ENCODE measurements at regions not wholly inside any gene's neighbourhood (a gene's known extent, or its start where the extent isn't known, plus 50 kb on each side); places are given as distances from the start of the nearest gene placed in this dataset.
"Not testable (repeated sequence)": the region's sequence is repeated elsewhere in the genome, so short reads cannot be mapped to it uniquely, and the experiment has no call there.

DNA sequence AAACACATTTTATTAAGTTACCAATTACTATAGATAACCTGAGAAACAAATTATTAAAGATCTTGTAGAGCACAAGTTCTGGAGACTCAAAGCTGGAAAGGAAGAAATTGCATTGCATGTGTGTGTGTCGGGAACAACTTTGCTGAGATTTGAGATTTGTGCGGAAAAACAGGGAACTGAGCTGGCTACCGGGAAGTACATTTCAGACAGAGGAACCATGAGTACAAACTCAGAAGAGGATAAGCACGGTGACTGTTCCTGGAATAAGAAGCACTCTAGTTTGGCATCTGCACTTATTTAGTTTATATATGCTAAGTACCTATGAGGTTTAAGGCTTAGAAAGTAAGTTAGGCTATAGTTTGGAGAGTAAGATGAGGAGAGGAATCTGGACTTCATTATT lies 97.8 kb downstream of the DACT1 start:
- peaks cover 0 to 3% of the 10 kb centered on the region in 2 donors for H3K9me3 Mint-ChIP-seq
- no peak for ATAC-seq (replicated peaks in 1 of 2)
- H3K36me3 Mint-ChIP-seq (ENCODE audit: insufficient read depth in 2 of 2) = no peaks in the 10 kb centered on the region
- H3K27ac Mint-ChIP-seq = no peak overlapping the region
- no peak for DNase-seq
- H3K4me1 Mint-ChIP-seq (ENCODE audit: low read depth) = peaks cover 80% of the 10 kb centered on the region
- H3K27me3 Mint-ChIP-seq (ENCODE audit: low read depth) = peaks cover 18% of the 10 kb centered on the region
- peak overlapping the region in 1 of 2 donors; percentile 62 for H3K4me3 Mint-ChIP-seq

DNA sequence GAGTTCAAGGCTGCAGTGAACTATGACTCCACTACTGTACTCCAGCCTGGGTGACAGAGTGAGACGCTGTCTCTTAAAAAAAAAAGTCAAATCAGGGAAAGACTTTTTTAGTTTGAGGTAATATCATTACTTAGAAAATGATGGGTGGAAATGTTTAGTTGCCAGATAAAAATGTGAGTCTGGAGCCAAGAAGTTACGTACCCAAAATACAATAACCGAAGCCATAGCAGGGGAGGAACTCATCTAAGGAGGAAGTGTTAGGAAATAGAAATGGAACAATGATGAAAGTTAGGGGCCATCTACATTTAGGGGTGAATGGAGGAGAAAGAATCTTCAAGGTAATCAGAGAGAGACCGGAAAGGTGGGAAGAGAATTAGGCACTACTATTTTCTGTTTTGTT lies 98.8 kb downstream of the DACT1 start:
- no peak overlapping the region for H3K27ac Mint-ChIP-seq
- no peaks in the 10 kb centered on the region for H3K36me3 Mint-ChIP-seq (ENCODE audit: insufficient read depth in 2 of 2)
- DNase-seq (no peak), ATAC-seq (replicated peaks in 1 of 2) (no peak)
- peaks cover 0 to 3% of the 10 kb centered on the region in 2 donors for H3K9me3 Mint-ChIP-seq
- peaks cover 18% of the 10 kb centered on the region for H3K27me3 Mint-ChIP-seq (ENCODE audit: low read depth)
- no peak overlapping the region for H3K4me3 Mint-ChIP-seq
- H3K4me1 Mint-ChIP-seq (ENCODE audit: low read depth) = peaks cover 73% of the 10 kb centered on the region

DNA sequence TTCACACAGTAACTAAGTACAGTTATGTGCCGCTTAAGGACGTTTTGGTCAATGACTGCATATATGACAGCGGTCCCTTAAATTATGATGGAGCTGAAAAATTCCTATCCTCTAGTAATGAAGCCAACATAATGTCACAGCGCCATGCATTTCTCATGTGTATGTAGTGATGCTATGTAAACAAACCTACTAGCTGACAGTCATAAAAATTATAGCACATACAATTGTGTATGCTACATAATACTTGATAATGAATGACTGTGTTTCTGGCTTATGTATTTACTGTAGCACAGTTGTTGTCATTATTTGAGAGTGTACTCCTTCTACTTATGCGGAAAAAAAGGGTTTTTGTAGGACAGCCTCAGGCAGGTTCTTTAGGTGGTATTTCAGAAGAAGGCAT lies 99.7 kb downstream of the DACT1 start:
- H3K4me1 Mint-ChIP-seq (ENCODE audit: low read depth) = peaks cover 64% of the 10 kb centered on the region
- peaks cover 26% of the 10 kb centered on the region for H3K27me3 Mint-ChIP-seq (ENCODE audit: low read depth)
- H3K9me3 Mint-ChIP-seq = peaks cover 0 to 3% of the 10 kb centered on the region in 2 donors
- ATAC-seq (replicated peaks in 1 of 2) (no peak), DNase-seq (no peak)
- peak overlapping the region in 1 of 2 donors; percentile 39 for H3K4me3 Mint-ChIP-seq
- no peaks in the 10 kb centered on the region for H3K36me3 Mint-ChIP-seq (ENCODE audit: insufficient read depth in 2 of 2)
- no peak overlapping the region for H3K27ac Mint-ChIP-seq

DNA sequence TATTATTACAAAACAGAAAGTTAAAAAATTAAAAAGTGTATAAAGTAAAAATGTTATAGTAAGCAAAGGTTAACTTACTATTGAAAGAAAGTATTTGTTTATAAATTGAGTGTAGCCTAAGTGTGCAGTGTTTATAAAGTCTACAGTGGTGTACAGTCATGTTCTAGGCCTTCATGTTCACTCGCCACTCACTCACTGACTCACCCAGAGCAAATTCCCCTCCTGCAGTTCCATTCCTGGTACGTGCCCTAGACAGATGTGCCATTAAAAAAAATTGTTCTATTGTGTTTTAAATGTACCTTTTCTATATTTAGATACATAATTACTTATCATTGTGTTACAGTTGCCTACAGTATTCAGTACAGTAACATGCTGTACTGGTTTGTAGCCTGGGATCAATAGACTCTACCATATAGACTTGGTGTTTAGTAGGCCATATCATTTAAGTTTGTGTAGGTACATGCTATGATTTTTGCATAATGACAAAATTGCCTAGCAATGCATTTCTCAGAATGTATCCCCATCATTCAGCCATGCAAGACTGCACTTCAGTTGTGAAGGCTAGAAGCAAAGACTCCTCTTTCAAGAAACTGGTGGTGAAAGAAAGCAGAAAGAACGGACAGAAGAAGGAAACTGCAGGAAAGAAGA lies 100.6 kb downstream of the DACT1 start:
- peak; percentile 54 to 69 for ATAC-seq (replicated peaks in 1 of 2)
- H3K4me3 Mint-ChIP-seq = peak overlapping the region in 1 of 2 donors; percentile 51

DNA sequence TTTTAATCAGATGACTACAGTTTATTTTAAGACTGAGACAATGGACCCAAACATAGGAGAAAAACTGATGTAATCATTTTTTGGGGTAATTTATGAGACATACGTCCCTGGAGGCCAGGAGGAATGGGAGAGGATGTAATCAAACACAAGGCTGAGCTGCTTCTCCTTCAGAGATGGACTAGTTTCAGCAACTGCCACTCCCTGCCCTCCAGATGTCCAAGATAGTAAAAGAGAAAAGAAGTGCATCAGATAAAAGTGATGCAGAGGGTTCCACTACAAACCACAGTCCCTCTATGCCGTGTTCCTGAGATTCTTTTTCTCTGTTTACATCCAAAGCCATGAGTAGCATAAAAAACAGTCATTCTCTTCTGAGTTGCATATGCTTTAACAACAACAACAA lies 101.1 kb downstream of the DACT1 start:
- peaks cover 0 to 3% of the 10 kb centered on the region in 2 donors for H3K9me3 Mint-ChIP-seq
- ATAC-seq (replicated peaks in 1 of 2) (no peak), DNase-seq (no peak)
- H3K36me3 Mint-ChIP-seq (ENCODE audit: insufficient read depth in 2 of 2) = no peaks in the 10 kb centered on the region
- H3K4me1 Mint-ChIP-seq (ENCODE audit: low read depth) = peaks cover 50% of the 10 kb centered on the region
- H3K4me3 Mint-ChIP-seq = no peak overlapping the region
- H3K27me3 Mint-ChIP-seq (ENCODE audit: low read depth) = peaks cover 26% of the 10 kb centered on the region
- no peak overlapping the region for H3K27ac Mint-ChIP-seq

More for the DNA sequence above, 100.6 kb downstream of the DACT1 start:
- peaks cover 26% of the 10 kb centered on the region for H3K27me3 Mint-ChIP-seq (ENCODE audit: low read depth)
- peaks cover 0 to 3% of the 10 kb centered on the region in 2 donors for H3K9me3 Mint-ChIP-seq
- no peaks in the 10 kb centered on the region for H3K36me3 Mint-ChIP-seq (ENCODE audit: insufficient read depth in 2 of 2)
- peaks cover 56% of the 10 kb centered on the region for H3K4me1 Mint-ChIP-seq (ENCODE audit: low read depth)
- peak overlapping the region; percentile 68 for H3K27ac Mint-ChIP-seq
- DNase-seq = peak; percentile 13 to 22

DNA sequence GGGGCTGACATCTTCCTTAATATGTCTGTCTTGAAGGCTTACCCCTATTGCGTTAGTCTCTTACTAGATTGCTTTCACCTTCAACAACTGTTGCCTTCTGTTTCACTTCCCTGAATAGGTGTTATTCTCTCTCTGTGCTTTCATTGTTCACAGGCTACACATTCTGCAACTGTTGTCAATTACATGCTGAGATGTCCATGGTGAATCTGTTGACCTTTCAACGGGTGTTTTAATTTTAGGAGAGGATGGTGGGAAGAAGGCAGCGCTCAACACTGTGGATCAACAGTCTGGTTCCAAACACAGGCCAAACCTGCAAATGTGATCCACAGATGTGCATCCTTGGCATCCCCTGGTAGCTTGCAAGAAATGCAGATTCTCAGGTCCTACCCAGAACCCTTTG lies 101.9 kb downstream of the DACT1 start:
- H3K4me3 Mint-ChIP-seq = no peak overlapping the region
- no peak overlapping the region for H3K27ac Mint-ChIP-seq
- peaks cover 0 to 3% of the 10 kb centered on the region in 2 donors for H3K9me3 Mint-ChIP-seq
- H3K36me3 Mint-ChIP-seq (ENCODE audit: insufficient read depth in 2 of 2) = no peaks in the 10 kb centered on the region
- peaks cover 26% of the 10 kb centered on the region for H3K27me3 Mint-ChIP-seq (ENCODE audit: low read depth)
- DNase-seq (no peak), ATAC-seq (replicated peaks in 1 of 2) (no peak)
- peaks cover 42% of the 10 kb centered on the region for H3K4me1 Mint-ChIP-seq (ENCODE audit: low read depth)

DNA sequence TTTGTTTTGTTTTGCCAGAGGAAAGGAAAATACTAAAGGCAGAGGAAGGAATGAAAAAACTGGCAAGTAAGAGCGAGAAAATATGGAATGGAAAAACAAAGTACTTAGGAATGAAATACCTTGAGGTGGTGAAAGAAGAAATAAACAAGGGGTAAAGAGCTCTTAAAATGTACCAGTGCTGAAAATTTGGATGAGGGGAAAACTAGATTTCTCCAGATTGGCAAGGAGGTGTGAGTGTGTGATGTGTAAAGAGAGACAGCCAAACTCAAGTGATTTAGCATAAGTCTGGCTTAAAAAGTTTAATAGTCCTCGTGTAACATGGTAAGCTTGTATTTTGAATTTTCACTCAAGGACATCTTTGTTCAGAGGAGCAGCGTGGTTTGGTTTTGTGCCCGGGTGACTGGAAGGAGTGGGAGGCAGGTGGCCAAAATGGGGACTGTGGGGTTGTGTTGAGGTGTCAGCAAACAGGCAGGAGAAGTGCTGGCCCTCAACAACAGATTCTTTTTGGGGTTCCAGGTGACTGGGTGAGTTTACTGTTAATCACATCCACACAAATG lies 102.7 kb downstream of the DACT1 start:
- Mint-ChIP-seq H3K36me3 (ENCODE audit: insufficient read depth in 2 of 2) (no peaks in the 10 kb centered on the region), H3K4me3 (no peak overlapping the region), H3K4me1 (ENCODE audit: low read depth) (peaks cover 34% of the 10 kb centered on the region), H3K27me3 (ENCODE audit: low read depth) (peaks cover 32% of the 10 kb centered on the region), H3K9me3 (peaks cover 0 to 3% of the 10 kb centered on the region in 2 donors), H3K27ac (no peak overlapping the region)
- ATAC-seq (replicated peaks in 1 of 2) = no peak
- DNase-seq = no peak

DNA sequence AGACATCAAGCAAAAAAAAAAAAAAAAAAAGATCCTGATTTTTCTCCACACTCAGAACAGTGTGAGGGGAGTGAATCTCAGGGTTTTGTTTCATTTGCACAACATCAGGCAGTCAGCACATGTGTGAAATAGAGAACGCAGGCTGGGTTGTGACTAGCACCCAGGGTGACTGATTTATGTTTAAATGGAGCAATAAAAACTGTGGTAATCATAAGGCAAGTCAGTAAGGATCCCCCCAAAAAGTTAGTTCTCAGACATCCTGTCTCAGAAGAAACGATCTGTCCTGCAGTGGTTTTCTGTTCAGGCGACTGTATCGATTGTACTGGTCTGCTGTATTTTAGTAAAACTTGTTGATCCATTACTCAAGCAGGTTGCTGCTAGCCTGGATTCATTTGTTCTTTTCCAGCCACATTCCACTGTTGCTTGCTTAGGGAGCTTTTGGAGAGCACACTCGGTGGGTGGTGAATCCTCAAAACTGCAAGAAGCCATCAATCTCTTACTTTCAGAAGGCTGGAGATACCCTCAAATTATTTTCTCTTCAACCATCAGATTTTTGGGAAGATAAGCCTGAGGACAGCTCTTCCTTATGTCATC lies 107.1 kb downstream of the DACT1 start:
- H3K27me3 Mint-ChIP-seq (ENCODE audit: low read depth) = peaks cover 26% of the 10 kb centered on the region
- no peak for DNase-seq
- no peaks in the 10 kb centered on the region for H3K36me3 Mint-ChIP-seq (ENCODE audit: insufficient read depth in 2 of 2)
- H3K4me3 Mint-ChIP-seq = no peak overlapping the region
- H3K27ac Mint-ChIP-seq = no peak overlapping the region
- no peaks in the 10 kb centered on the region for H3K9me3 Mint-ChIP-seq
- peaks cover 31% of the 10 kb centered on the region for H3K4me1 Mint-ChIP-seq (ENCODE audit: low read depth)
- ATAC-seq (replicated peaks in 1 of 2) = no peak

DNA sequence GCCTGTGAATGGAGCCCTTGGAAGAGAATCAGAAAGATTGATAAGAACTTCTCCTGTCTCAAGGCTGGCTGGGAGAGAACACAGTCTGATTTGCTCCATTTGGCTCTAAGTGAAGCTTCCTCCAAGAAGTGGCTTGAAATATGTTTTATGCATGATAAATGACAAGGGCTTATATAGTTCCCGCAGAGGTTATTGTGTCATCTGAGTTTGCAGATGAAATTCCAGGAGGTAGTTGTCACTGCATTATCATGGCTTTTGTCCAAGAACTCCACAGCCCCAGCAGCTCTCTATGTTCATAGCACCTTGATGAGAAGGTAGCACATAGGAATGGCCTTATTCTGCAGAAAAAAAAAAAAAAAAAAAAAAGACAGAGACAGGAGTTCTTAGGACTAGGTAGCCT lies 108.5 kb downstream of the DACT1 start:
- Mint-ChIP-seq H3K4me1 (ENCODE audit: low read depth) (peaks cover 27% of the 10 kb centered on the region), H3K27me3 (ENCODE audit: low read depth) (peaks cover 18% of the 10 kb centered on the region), H3K36me3 (ENCODE audit: insufficient read depth in 2 of 2) (no peaks in the 10 kb centered on the region), H3K9me3 (no peaks in the 10 kb centered on the region), H3K27ac (no peak overlapping the region), H3K4me3 (no peak overlapping the region)
- DNase-seq (no peak), ATAC-seq (replicated peaks in 1 of 2) (no peak)

DNA sequence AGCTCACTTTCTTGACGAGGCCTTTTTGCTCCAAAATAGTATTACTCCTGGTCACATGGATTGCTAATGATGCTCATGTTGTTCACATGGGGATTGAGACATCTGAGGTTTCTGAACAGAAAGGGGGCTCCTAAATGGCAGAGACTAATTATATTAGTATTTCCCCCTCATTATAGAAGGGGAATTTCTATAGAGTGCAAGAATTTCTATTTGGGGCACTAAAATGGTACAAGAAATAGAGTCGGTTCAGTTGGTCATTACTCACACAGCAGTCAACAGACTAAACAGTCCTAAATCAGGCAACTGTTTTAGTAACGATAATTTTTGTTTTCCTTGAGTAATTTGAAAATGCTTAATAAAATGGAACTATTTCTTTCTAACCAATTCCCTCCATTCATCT lies 108.9 kb downstream of the DACT1 start:
- no peaks in the 10 kb centered on the region for H3K36me3 Mint-ChIP-seq (ENCODE audit: insufficient read depth in 2 of 2)
- peaks cover 18% of the 10 kb centered on the region for H3K27me3 Mint-ChIP-seq (ENCODE audit: low read depth)
- ATAC-seq (replicated peaks in 1 of 2) (no peak), DNase-seq (no peak)
- H3K27ac Mint-ChIP-seq = no peak overlapping the region
- H3K4me3 Mint-ChIP-seq = no peak overlapping the region
- peaks cover 27% of the 10 kb centered on the region for H3K4me1 Mint-ChIP-seq (ENCODE audit: low read depth)
- H3K9me3 Mint-ChIP-seq = no peaks in the 10 kb centered on the region

DNA sequence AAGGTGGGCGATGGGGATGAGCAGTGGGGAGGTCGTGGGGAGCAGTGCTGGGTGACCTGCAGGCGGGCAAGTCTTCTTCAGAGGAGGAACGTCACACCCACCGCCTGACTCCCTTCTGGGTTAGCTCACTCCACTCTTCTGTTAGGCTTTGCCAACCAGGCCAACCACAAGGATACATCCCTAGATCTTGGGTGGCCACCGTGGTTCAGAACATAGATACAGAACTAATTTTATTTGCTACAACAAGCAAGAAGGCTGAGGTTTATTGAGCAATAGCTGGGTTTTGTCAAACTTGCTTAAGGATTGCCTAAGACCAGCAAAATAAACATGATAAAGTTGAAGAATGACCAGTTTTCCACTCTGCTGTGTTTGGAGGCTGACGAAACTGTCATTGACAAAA lies 109.4 kb downstream of the DACT1 start:
- Mint-ChIP-seq H3K27ac (no peak overlapping the region), H3K4me1 (ENCODE audit: low read depth) (peaks cover 27% of the 10 kb centered on the region), H3K4me3 (no peak overlapping the region), H3K9me3 (no peaks in the 10 kb centered on the region), H3K27me3 (ENCODE audit: low read depth) (peaks cover 14% of the 10 kb centered on the region), H3K36me3 (ENCODE audit: insufficient read depth in 2 of 2) (no peaks in the 10 kb centered on the region)
- no peak for ATAC-seq (replicated peaks in 1 of 2)
- DNase-seq = no peak

DNA sequence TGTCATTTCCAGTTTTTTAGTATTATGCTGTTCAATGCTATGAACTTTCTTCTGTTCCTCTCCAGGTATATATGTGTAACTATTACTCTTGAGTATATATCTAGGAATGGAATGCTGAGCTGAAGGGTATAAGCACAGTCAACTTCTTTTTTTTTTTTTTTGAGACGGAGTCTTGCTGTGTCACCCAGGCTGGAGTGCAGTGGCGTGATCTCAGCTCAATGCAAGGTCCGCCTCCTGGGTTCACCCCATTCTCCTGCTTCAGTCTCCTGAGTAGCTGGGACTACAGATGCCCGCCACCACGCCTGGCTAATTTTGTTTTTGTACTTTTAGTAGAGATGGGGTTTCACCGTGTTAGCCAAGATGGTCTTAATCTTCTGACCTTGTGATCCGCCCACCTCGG lies 110.5 kb downstream of the DACT1 start:
- Mint-ChIP-seq H3K27me3 (ENCODE audit: low read depth) (peaks cover 11% of the 10 kb centered on the region), H3K4me3 (peak overlapping the region in 1 of 2 donors; percentile 32), H3K4me1 (ENCODE audit: low read depth) (peaks cover 27% of the 10 kb centered on the region)
- not testable (repeated sequence) for H3K9me3 Mint-ChIP-seq; H3K36me3 Mint-ChIP-seq (ENCODE audit: insufficient read depth in 2 of 2); ATAC-seq (replicated peaks in 1 of 2); H3K27ac Mint-ChIP-seq; DNase-seq

DNA sequence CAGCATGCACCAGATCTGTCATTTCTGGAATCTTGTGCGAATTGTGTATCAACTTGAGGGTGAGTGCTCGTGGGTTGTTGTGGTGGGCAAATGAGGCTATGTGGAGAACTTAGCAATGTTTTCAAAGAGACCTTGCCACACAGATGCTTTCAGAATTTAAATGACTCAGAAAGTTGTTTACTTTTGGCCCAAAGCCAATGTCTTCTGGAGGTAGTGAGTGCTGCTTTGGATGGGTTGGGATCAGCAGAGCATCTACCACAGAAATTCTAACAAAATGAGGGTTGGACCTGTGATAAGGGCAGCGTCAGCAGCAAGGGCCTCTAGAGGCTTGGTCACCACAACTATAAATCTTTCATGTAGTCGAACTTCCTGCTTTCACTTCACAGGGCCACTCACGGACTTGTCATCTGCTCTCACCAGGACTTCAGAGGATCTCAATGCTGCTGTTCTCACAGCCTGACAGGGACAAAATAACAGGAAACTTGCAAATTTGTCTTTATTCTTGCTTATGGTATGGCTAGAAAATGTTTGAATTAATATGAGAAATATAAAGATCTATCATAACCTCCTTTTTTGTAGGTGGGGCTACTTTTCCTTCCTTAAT lies 111.4 kb downstream of the DACT1 start:
- H3K36me3 Mint-ChIP-seq (ENCODE audit: insufficient read depth in 2 of 2) = no peaks in the 10 kb centered on the region
- H3K4me1 Mint-ChIP-seq (ENCODE audit: low read depth) = peaks cover 27% of the 10 kb centered on the region
- peak; percentile 94 to 96 for ATAC-seq (replicated peaks in 1 of 2)
- DNase-seq = peak; percentile 63 to 76
- no peaks in the 10 kb centered on the region for H3K9me3 Mint-ChIP-seq
- no peak overlapping the region for H3K27ac Mint-ChIP-seq
- peaks cover 11% of the 10 kb centered on the region for H3K27me3 Mint-ChIP-seq (ENCODE audit: low read depth)
- peak overlapping the region; percentile 23 to 49 for H3K4me3 Mint-ChIP-seq

Data from activated T-cell treated with anti-CD3 and anti-CD28 coated beads, Interleukin-2, amount 50 U/mL, for 72 hours (primary cell).